GM10248 (cell line): ENCODE measurements at regions not wholly inside any gene's neighbourhood (a gene's known extent, or its start where the extent isn't known, plus 50 kb on each side); places are given as distances from the start of the nearest gene placed in this dataset.

Experiments used
- CTCF ChIA-PET: fragments of 300-600 bp; sonication (Branson Sonifier 250); formaldehyde crosslinking; extraction: SDS; loops from one replicate; lab custom pipeline; 2021; ENCODE audit warnings: antibody characterized with exemption; lab: Yijun Ruan, JAX
- POLR2A ChIA-PET: fragments of 350-650 bp; sonication (Branson Sonifier 250); formaldehyde crosslinking; extraction: SDS; loops from one replicate; lab custom pipeline; 2020; ENCODE audit warnings: antibody characterized with exemption; lab: Yijun Ruan, JAX
- DNase-seq: peaks from one replicate; pipeline ENCODE4 v3.0.0; 2012; ENCODE audit errors: extremely low spot score
- TF ChIP-seq, protein P1 (sequence below): IDR thresholded peaks from 2 replicates; pipeline ENCODE4 v1.5.1; 2012; ENCODE audit warnings: mild to moderate bottlenecking, low read depth; ENCODE audit errors: extremely low read depth, missing control alignments, control extremely low read depth

DNA sequence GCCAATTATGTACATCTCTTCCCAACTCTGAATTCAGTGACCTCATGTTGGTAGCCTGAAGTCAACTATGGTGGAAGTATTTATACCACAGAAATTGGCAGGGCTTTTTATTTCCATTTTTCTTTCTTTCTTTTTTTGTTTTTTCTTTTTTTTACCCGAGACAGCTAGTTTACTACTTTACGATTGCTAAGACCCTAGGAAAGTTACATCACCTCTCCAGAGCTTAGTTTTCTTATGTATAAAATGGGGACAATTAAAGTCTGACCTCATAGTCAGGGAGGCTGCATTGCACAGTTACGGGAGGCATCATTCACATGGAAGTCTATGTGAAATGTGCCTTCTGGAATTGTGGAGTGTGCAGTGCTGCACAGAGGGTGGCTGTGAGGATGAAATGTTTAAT, 194.3 kb downstream of the MTX2 start:
- no peak for DNase-seq
- TF ChIP-seq, protein P1, sequence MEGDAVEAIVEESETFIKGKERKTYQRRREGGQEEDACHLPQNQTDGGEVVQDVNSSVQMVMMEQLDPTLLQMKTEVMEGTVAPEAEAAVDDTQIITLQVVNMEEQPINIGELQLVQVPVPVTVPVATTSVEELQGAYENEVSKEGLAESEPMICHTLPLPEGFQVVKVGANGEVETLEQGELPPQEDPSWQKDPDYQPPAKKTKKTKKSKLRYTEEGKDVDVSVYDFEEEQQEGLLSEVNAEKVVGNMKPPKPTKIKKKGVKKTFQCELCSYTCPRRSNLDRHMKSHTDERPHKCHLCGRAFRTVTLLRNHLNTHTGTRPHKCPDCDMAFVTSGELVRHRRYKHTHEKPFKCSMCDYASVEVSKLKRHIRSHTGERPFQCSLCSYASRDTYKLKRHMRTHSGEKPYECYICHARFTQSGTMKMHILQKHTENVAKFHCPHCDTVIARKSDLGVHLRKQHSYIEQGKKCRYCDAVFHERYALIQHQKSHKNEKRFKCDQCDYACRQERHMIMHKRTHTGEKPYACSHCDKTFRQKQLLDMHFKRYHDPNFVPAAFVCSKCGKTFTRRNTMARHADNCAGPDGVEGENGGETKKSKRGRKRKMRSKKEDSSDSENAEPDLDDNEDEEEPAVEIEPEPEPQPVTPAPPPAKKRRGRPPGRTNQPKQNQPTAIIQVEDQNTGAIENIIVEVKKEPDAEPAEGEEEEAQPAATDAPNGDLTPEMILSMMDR: no peak
- POLR2A ChIA-PET: no interaction called here
- CTCF ChIA-PET: interaction anchor here (1.4 kb wide), 2 partner anchors 8 kb away, joined by 3 to 8 read pairs; no protein-coding TSS in a partner anchor

DNA sequence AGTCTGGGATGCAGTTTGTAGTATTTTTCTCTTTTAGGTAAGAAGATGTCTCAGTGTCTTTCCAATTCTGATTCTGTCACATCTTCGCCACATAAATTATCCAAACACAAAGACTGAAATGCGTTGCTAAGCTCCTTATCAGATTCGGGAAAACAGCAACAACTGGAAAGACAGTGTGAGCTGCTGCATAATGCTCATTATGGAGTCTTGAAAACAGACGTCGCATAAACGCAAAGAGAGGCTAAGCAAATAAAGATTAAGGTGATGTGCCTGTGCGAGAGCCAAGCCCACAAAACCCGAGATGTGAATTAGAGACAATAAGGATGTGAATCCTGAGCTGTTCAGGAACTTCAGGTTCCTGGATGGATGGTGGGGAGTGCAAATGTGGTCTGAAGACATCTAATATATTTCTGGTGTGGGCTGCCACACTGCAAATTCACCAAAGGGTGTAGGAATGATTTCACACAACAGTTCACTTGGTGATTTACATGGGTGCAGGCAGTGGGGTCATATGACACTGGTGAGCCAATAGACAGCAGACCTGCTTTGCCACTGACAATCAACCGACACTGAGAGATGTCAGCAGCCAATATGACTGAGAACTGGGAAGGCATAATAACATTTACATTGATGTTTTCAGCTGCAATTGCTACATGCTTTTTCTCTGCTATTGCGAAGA, 195.8 kb downstream of the MTX2 start:
- CTCF ChIA-PET: interaction anchor here (0.7 to 3.5 kb wide), 6 partner anchors 11 to 1100 kb away, joined by 3 to 22 read pairs (median 3); no protein-coding TSS in a partner anchor
- TF ChIP-seq, protein P1: no peak
- DNase-seq: no peak
- POLR2A ChIA-PET: no interaction called here

DNA sequence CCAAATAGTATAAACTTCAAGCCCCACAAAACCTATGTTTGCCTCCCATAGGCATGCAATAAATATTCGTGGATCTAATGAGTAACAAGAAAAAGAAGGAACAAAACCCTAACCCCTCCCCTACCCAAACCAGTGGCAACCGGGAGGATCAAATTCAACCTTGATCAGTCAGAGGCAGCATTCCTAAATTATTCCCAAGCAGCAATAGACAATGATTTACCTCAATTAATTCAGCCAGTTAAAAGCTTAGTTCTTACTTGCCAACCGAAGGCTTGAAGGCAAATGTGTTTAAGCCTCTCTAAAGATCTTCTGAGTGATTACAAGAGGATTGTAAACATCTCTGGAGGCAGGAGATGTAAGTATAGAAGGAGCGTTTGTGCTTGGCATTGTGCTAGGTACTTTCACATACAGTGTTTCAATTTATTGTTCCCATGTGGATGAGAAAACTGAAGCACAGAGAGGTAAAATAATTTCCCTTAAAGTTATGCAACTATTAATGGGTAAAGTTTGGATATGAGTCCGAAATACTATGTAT, 197.7 kb downstream of the MTX2 start:
- DNase-seq: no peak
- TF ChIP-seq, protein P1: no peak
- CTCF ChIA-PET: interaction anchor here (1.3 to 3.5 kb wide), 2 partner anchors 13 to 342 kb away, joined by 3 to 22 read pairs; no protein-coding TSS in a partner anchor
- POLR2A ChIA-PET: no interaction called here

DNA sequence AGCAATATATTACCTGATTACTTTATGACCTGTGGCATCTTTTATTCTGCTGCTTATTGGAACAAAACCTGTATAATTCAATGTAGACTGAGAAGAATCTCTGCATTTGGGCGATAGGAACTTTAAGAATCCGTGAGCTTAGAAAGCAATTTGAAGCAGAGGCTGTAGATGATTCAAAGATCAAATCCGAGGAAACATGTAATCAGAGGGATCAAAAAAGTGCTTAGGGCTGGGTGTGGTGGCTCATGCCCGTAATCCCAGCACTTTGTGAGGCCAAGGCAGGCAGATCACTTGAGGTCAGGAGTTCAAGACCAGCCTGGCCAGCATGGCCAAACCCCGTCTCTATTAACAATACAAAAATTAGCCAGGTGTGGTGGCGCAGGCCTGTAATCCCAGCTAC, 198.4 kb downstream of the MTX2 start:
- no peak for DNase-seq
- ChIA-PET CTCF (interaction anchor here (3.5 kb wide), 1 partner anchor 13 kb away, joined by 22 read pairs; no protein-coding TSS in a partner anchor), POLR2A (no interaction called here)
- TF ChIP-seq, protein P1: no peak

DNA sequence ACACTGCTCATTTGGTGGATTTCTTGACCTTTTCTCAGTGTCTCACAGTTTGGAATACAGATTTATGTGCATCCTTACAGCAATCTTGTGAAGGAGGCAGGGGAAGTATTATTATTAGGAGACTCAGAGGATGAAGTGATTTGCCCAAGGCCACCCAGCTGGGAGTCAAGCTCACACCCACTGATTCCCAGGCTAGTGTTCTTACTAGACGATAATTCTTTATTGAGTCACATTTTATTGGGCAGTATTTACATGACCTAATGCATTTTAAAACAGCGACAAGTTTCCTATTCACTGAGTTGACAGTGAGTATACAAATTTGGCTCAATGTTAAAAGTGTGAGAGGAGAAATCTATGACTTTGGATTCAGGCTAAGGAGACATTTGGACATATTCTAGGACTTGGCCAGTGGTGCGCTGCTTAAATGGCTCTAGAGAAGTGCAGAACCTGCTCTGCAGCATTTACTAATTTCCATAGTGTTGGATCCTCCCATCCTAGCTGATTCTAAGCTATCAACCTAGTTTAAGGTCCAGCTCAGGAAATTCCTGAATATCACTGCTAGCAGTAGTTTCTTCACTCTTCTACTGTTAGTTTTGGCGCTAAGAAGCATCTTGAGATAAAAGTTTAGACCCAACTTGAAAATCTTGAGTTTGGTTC, 199.3 kb downstream of the MTX2 start:
- no peak for DNase-seq
- ChIA-PET CTCF (no interaction called here), POLR2A (no interaction called here)
- TF ChIP-seq, protein P1: no peak

DNA sequence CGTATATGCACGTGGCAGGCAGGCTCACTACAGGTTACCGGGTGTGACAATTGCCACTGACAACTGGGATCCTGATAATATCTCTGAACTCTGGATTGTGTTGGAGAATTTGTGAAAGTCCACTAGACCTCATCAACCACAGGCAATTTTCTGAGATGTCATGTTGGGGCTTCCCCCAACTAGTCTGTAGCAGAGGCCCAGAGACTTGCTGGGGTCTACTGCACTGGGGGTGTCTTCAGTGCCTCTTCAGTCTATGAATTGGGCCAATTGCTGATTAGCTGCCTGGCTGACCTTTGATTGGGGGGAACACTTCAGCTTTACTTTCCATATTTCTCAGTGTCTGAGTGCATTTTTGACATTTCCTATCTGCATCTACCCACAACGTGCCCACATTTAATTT, 201.5 kb downstream of the MTX2 start:
- POLR2A ChIA-PET: no interaction called here
- CTCF ChIA-PET: interaction anchor here (2.4 kb wide), 1 partner anchor 16 kb away, joined by 13 read pairs; no protein-coding TSS in a partner anchor
- TF ChIP-seq, protein P1: no peak
- DNase-seq: no peak
